H1 (cell line): ENCODE measurements at regions not wholly inside any gene's neighbourhood (a gene's known extent, or its start where the extent isn't known, plus 50 kb on each side); places are given as distances from the start of the nearest gene placed in this dataset.

Experiments used
- CTCF ChIA-PET: fragments of 300-600 bp; sonication (Branson Sonifier 250); formaldehyde crosslinking; loops from one replicate; lab custom pipeline; 2021; ENCODE audit not compliant: partially characterized antibody; lab: Charles Lee
- POLR2A ChIA-PET: fragments of 300-600 bp; sonication (Branson Sonifier 250); formaldehyde crosslinking; loops from one replicate; lab custom pipeline; 2021; ENCODE audit warnings: inconsistent platforms; ENCODE audit not compliant: partially characterized antibody; lab: Charles Lee
- DNase-seq, 2 experiments: peaks; one replicate each; pipeline versions ENCODE4 v3.0.0 to v3.0.0-alpha.2; 2010 to 2022; ENCODE audit warnings: low spot score in 2 of 2, low read depth in 1 of 2, mixed read lengths in 1 of 2
- FAIRE-seq: peaks from 2 replicates; lab custom pipeline; 2011; peaks lifted over from hg19 to GRCh38; lab: Jason Lieb, UNC
- H2AFZ ChIP-seq: 2 replicates; pipeline ENCODE4 v1.8.1; 2012; ENCODE audit warnings: low read length, inconsistent platforms
- H2AK5ac ChIP-seq: 2 replicates; pipeline ENCODE4 v1.6.1; 2013; ENCODE audit warnings: low read depth, low read length
- H2BK120ac ChIP-seq: replicated peaks from 2 replicates; pipeline ENCODE3; 2013; ENCODE audit warnings: low read depth, low read length, inconsistent platforms
- H2BK12ac ChIP-seq: 2 replicates; pipeline ENCODE4 v1.6.1; 2013; ENCODE audit warnings: low read depth, low read length
- H2BK15ac ChIP-seq: 2 replicates; pipeline ENCODE4 v1.6.1; 2013; ENCODE audit warnings: low read length
- H2BK20ac ChIP-seq: 2 replicates; pipeline ENCODE4 v1.6.1; 2013; ENCODE audit warnings: low read length
- H2BK5ac ChIP-seq: 2 replicates; pipeline ENCODE4 v1.6.1; 2013; ENCODE audit warnings: low read depth, low read length
- H3K14ac ChIP-seq: 2 replicates; pipeline ENCODE4 v1.6.1; 2013; ENCODE audit warnings: inconsistent platforms; ENCODE audit not compliant: insufficient read length
- H3K18ac ChIP-seq: 2 replicates; pipeline ENCODE4 v1.6.1; 2013; ENCODE audit warnings: low read length; ENCODE audit errors: extremely low read depth
- H3K23ac ChIP-seq: 2 replicates; pipeline ENCODE4 v1.6.1; 2013; ENCODE audit warnings: inconsistent platforms; ENCODE audit not compliant: insufficient read length
- H3K23me2 ChIP-seq: 2 replicates; pipeline ENCODE4 v1.6.1; 2013; ENCODE audit warnings: low read depth, low read length
- H3K27ac ChIP-seq: 2 replicates; pipeline ENCODE4 v1.6.1; 2011; ENCODE audit warnings: low read depth, low read length, inconsistent platforms
- H3K27me3 ChIP-seq, 4 experiments: replicated peaks in 1 of 4; 1 replicate in 1 of 4; 2 replicates in 3 of 4; pipeline versions ENCODE4 v1.6.1 to v1.8.1; 2011 to 2013; ENCODE audit warnings: low read length in 3 of 4, mild to moderate bottlenecking in 3 of 4, inconsistent platforms in 2 of 4, mixed read lengths in 2 of 4, moderate library complexity in 1 of 4; ENCODE audit not compliant: control insufficient read depth in 3 of 4, insufficient read depth in 3 of 4; ENCODE audit errors: extremely low read depth in 1 of 4
- H3K36me3 ChIP-seq, 4 experiments: 2 replicates each; pipeline versions ENCODE4 v1.6.1 to v1.8.1; 2011 to 2013; ENCODE audit warnings: mild to moderate bottlenecking in 4 of 4, low read length in 3 of 4, moderate library complexity in 2 of 4, control low read depth in 1 of 4, inconsistent platforms in 1 of 4; ENCODE audit not compliant: insufficient read depth in 4 of 4, control insufficient read depth in 2 of 4
- H3K4ac ChIP-seq: replicated peaks from 2 replicates; pipeline ENCODE3; 2013; ENCODE audit warnings: low read length, low read depth, mixed read lengths, inconsistent platforms; ENCODE audit not compliant: insufficient read length
- H3K4me1 ChIP-seq, 4 experiments: replicated peaks in 1 of 4; 1 replicate in 1 of 4; 2 replicates in 3 of 4; pipeline versions ENCODE4 v1.6.1 to v1.8.1; 2011 to 2013; ENCODE audit warnings: low read length in 3 of 4, inconsistent platforms in 2 of 4, mixed read lengths in 1 of 4; ENCODE audit not compliant: insufficient read depth in 4 of 4, control insufficient read depth in 3 of 4
- H3K4me2 ChIP-seq, 2 experiments: 2 replicates each; pipeline versions ENCODE4 v1.6.1 to v1.8.1; 2011 to 2013; ENCODE audit warnings: low read depth in 2 of 2, low read length in 2 of 2, control low read depth in 1 of 2, inconsistent platforms in 1 of 2, mild to moderate bottlenecking in 1 of 2; ENCODE audit not compliant: insufficient read depth in 1 of 2
- H3K4me3 ChIP-seq, 4 experiments: fragments of 200-600, 300-600 bp in 1 of 4; sonication (generic), shearing (Covaris generic), sonication (Bioruptor Twin) in 1 of 4; 2 replicates each; pipeline versions ENCODE4 v1.5.1 to v1.8.1; 2011 to 2016; ENCODE audit warnings: low read length in 4 of 4, low read depth in 3 of 4, control low read depth in 2 of 4, inconsistent platforms in 2 of 4, mild to moderate bottlenecking in 2 of 4, mixed read lengths in 1 of 4, moderate library complexity in 1 of 4; ENCODE audit not compliant: insufficient read depth in 2 of 4; ENCODE audit errors: extremely low read depth in 1 of 4
- H3K56ac ChIP-seq: replicated peaks from 2 replicates; pipeline ENCODE3; 2013; ENCODE audit warnings: low read depth, mild to moderate bottlenecking, mixed read lengths, low read length, inconsistent platforms; ENCODE audit not compliant: insufficient read length
- H3K79me1 ChIP-seq: 2 replicates; pipeline ENCODE4 v1.6.1; 2013; ENCODE audit warnings: low read depth, low read length, control low read depth
- H3K79me2 ChIP-seq, 2 experiments: 2 replicates each; pipeline versions ENCODE4 v1.6.1 to v1.8.1; 2012 to 2013; ENCODE audit warnings: low read length in 2 of 2, mild to moderate bottlenecking in 2 of 2, inconsistent platforms in 1 of 2; ENCODE audit not compliant: insufficient read depth in 2 of 2, control insufficient read depth in 1 of 2
- H3K9ac ChIP-seq, 4 experiments: replicated peaks in 1 of 4; 1 replicate in 1 of 4; 2 replicates in 3 of 4; pipeline versions ENCODE4 v1.6.1 to v1.8.1; 2011 to 2013; ENCODE audit warnings: low read depth in 3 of 4, low read length in 3 of 4, control low read depth in 2 of 4, mild to moderate bottlenecking in 2 of 4, moderate library complexity in 2 of 4, inconsistent platforms in 1 of 4; ENCODE audit errors: extremely low read depth in 1 of 4
- H3K9me3 ChIP-seq, 2 experiments: 2 replicates each; pipeline versions ENCODE4 v1.6.1 to v1.8.1; 2012 to 2013; ENCODE audit warnings: mild to moderate bottlenecking in 2 of 2, moderate library complexity in 2 of 2, control low read depth in 1 of 2, inconsistent platforms in 1 of 2, low read depth in 1 of 2, low read length in 1 of 2, mixed read lengths in 1 of 2; ENCODE audit not compliant: insufficient read depth in 2 of 2
- H4K20me1 ChIP-seq, 2 experiments: replicated peaks in 1 of 2; 2 replicates each; pipeline versions ENCODE3 to v1.8.1; 2011 to 2013; ENCODE audit warnings: inconsistent platforms in 2 of 2, low read length in 2 of 2, mild to moderate bottlenecking in 1 of 2; ENCODE audit not compliant: insufficient read depth in 2 of 2, control insufficient read depth in 1 of 2
- H4K5ac ChIP-seq: 2 replicates; pipeline ENCODE4 v1.6.1; 2013; ENCODE audit warnings: low read length, low read depth, mixed read lengths, inconsistent platforms; ENCODE audit not compliant: insufficient read length
- H4K8ac ChIP-seq: 2 replicates; pipeline ENCODE4 v1.8.0; 2013; ENCODE audit warnings: mild to moderate bottlenecking, moderate library complexity, low read length, inconsistent platforms; ENCODE audit not compliant: insufficient read depth; ENCODE audit errors: extremely low read depth
- H4K91ac ChIP-seq: replicated peaks from 2 replicates; pipeline ENCODE3; 2013; ENCODE audit warnings: low read length, mixed read lengths, inconsistent platforms; ENCODE audit not compliant: insufficient read length
- BRCA1 ChIP-seq: IDR thresholded peaks from 2 replicates; pipeline ENCODE4 v1.6.1; 2012; ENCODE audit warnings: low read depth, low read length, improper control_type of control experiment
- KDM4A ChIP-seq: IDR thresholded peaks from one replicate; pipeline ENCODE4 v1.7.1; 2012; ENCODE audit warnings: low read depth, mild to moderate bottlenecking, moderate library complexity, low read length, inconsistent platforms; ENCODE audit not compliant: severe bottlenecking
- RNF2 ChIP-seq: fragments of 200-900, 300-1000 bp; sonication (generic); IDR thresholded peaks from 2 replicates; pipeline ENCODE4 v1.7.1; 2016; ENCODE audit warnings: borderline replicate concordance, low read depth, mild to moderate bottlenecking, antibody characterized with exemption, low read length; ENCODE audit not compliant: poor library complexity, severe bottlenecking; ENCODE audit errors: missing control alignments
- SIX5 ChIP-seq: IDR thresholded peaks from 2 replicates; pipeline ENCODE4 v1.6.1; 2011; ENCODE audit warnings: mild to moderate bottlenecking, low read depth, low read length

GRCh38 chr12:87818441-87818840 is 210.8 kb downstream of the C12orf50 start:
- no peak overlapping the region for H3K14ac ChIP-seq
- H3K56ac ChIP-seq: no peak overlapping the region
- H3K18ac ChIP-seq: no peak overlapping the region
- H4K91ac ChIP-seq: no peak overlapping the region
- H2BK12ac ChIP-seq: no peak overlapping the region
- no peak overlapping the region for H3K9ac ChIP-seq
- H3K27me3 ChIP-seq: no peaks in the 10 kb centered on the region
- POLR2A ChIA-PET: no interaction called here
- H3K4me3 ChIP-seq: no peak overlapping the region
- H2AFZ ChIP-seq: no peak overlapping the region
- H3K23ac ChIP-seq: no peak overlapping the region
- no peak overlapping the region for H2BK15ac ChIP-seq
- H3K4ac ChIP-seq: no peak overlapping the region
- no peaks in the 10 kb centered on the region for H3K23me2 ChIP-seq
- no peaks in the 10 kb centered on the region for H3K4me1 ChIP-seq
- H3K27ac ChIP-seq: no peak overlapping the region
- CTCF ChIA-PET: no interaction called here
- H3K4me2 ChIP-seq: no peak overlapping the region
- H3K79me1 ChIP-seq: no peaks in the 10 kb centered on the region
- H3K36me3 ChIP-seq: no peaks in the 10 kb centered on the region
- no peak overlapping the region for H4K8ac ChIP-seq
- FAIRE-seq (no peak), DNase-seq (no peak)
- no peak overlapping the region for H4K5ac ChIP-seq
- 0 out of 4 replicates have a peak, but pooled peaks cover 0 to 3% of the 10 kb centered on the region in 2 experiments for H3K9me3 ChIP-seq
- no peak overlapping the region for H2BK5ac ChIP-seq
- no peak overlapping the region for H2BK120ac ChIP-seq
- H4K20me1 ChIP-seq: no peaks in the 10 kb centered on the region
- H3K79me2 ChIP-seq: no peaks in the 10 kb centered on the region
- no peak overlapping the region for H2BK20ac ChIP-seq
- H2AK5ac ChIP-seq: no peak overlapping the region
- TF ChIP-seq KDM4A (no peak), SIX5 (no peak), BRCA1 (no peak), RNF2 (no peak)
